Tibial nerve (tissue), 3 donors: ENCODE measurements at regions not wholly inside any gene's neighbourhood (a gene's known extent, or its start where the extent isn't known, plus 50 kb on each side); places are given as distances from the start of the nearest gene placed in this dataset.

Experiments
- CTCF ChIP-seq, 5 experiments: fragments of 200-600 bp in 3 of 5; fragments of 450-650 bp in 2 of 5; sonication (generic) in 3 of 5; IDR thresholded peaks; one replicate each; pipeline ENCODE4 v1.5.1; 2016 to 2019; ENCODE audit warnings: antibody characterized with exemption in 5 of 5, mild to moderate bottlenecking in 3 of 5, moderate library complexity in 2 of 5
- POLR2A ChIP-seq, 2 donors: fragments of 450-650 bp; IDR thresholded peaks; one replicate each; pipeline ENCODE4 v1.6.1; 2017; ENCODE audit warnings: antibody characterized with exemption in 2 of 2, mild to moderate bottlenecking in 2 of 2, moderate library complexity in 2 of 2

GRCh38 chr9:31582071-31582470 is 802.4 kb upstream of the ACO1 start:
- TF ChIP-seq CTCF (IDR thresholded peaks at IDR 0.05) (no peak), POLR2A (IDR thresholded peaks at IDR 0.05) (no peak)
